H1 (cell line): ENCODE measurements at regions not wholly inside any gene's neighbourhood (a gene's known extent, or its start where the extent isn't known, plus 50 kb on each side); places are given as distances from the start of the nearest gene placed in this dataset.

Experiments
- CTCF ChIA-PET: fragments of 300-600 bp; sonication (Branson Sonifier 250); formaldehyde crosslinking; loops from one replicate; lab custom pipeline; 2021; ENCODE audit not compliant: partially characterized antibody; lab: Charles Lee
- POLR2A ChIA-PET: fragments of 300-600 bp; sonication (Branson Sonifier 250); formaldehyde crosslinking; loops from one replicate; lab custom pipeline; 2021; ENCODE audit warnings: inconsistent platforms; ENCODE audit not compliant: partially characterized antibody; lab: Charles Lee
- DNase-seq, 2 experiments: peaks; one replicate each; pipeline versions ENCODE4 v3.0.0 to v3.0.0-alpha.2; 2010 to 2022; ENCODE audit warnings: low spot score in 2 of 2, low read depth in 1 of 2, mixed read lengths in 1 of 2
- FAIRE-seq: peaks from 2 replicates; lab custom pipeline; 2011; peaks lifted over from hg19 to GRCh38; lab: Jason Lieb, UNC
- H2AFZ ChIP-seq: 2 replicates; pipeline ENCODE4 v1.8.1; 2012; ENCODE audit warnings: low read length, inconsistent platforms
- H2AK5ac ChIP-seq: 2 replicates; pipeline ENCODE4 v1.6.1; 2013; ENCODE audit warnings: low read depth, low read length
- H2BK120ac ChIP-seq: replicated peaks from 2 replicates; pipeline ENCODE3; 2013; ENCODE audit warnings: low read depth, low read length, inconsistent platforms
- H2BK12ac ChIP-seq: 2 replicates; pipeline ENCODE4 v1.6.1; 2013; ENCODE audit warnings: low read depth, low read length
- H2BK15ac ChIP-seq: 2 replicates; pipeline ENCODE4 v1.6.1; 2013; ENCODE audit warnings: low read length
- H2BK20ac ChIP-seq: 2 replicates; pipeline ENCODE4 v1.6.1; 2013; ENCODE audit warnings: low read length
- H2BK5ac ChIP-seq: 2 replicates; pipeline ENCODE4 v1.6.1; 2013; ENCODE audit warnings: low read depth, low read length
- H3K14ac ChIP-seq: 2 replicates; pipeline ENCODE4 v1.6.1; 2013; ENCODE audit warnings: inconsistent platforms; ENCODE audit not compliant: insufficient read length
- H3K18ac ChIP-seq: 2 replicates; pipeline ENCODE4 v1.6.1; 2013; ENCODE audit warnings: low read length; ENCODE audit errors: extremely low read depth
- H3K23ac ChIP-seq: 2 replicates; pipeline ENCODE4 v1.6.1; 2013; ENCODE audit warnings: inconsistent platforms; ENCODE audit not compliant: insufficient read length
- H3K23me2 ChIP-seq: 2 replicates; pipeline ENCODE4 v1.6.1; 2013; ENCODE audit warnings: low read depth, low read length
- H3K27ac ChIP-seq: 2 replicates; pipeline ENCODE4 v1.6.1; 2011; ENCODE audit warnings: low read depth, low read length, inconsistent platforms
- H3K27me3 ChIP-seq, 4 experiments: replicated peaks in 1 of 4; 1 replicate in 1 of 4; 2 replicates in 3 of 4; pipeline versions ENCODE4 v1.6.1 to v1.8.1; 2011 to 2013; ENCODE audit warnings: low read length in 3 of 4, mild to moderate bottlenecking in 3 of 4, inconsistent platforms in 2 of 4, mixed read lengths in 2 of 4, moderate library complexity in 1 of 4; ENCODE audit not compliant: control insufficient read depth in 3 of 4, insufficient read depth in 3 of 4; ENCODE audit errors: extremely low read depth in 1 of 4
- H3K36me3 ChIP-seq, 4 experiments: 2 replicates each; pipeline versions ENCODE4 v1.6.1 to v1.8.1; 2011 to 2013; ENCODE audit warnings: mild to moderate bottlenecking in 4 of 4, low read length in 3 of 4, moderate library complexity in 2 of 4, control low read depth in 1 of 4, inconsistent platforms in 1 of 4; ENCODE audit not compliant: insufficient read depth in 4 of 4, control insufficient read depth in 2 of 4
- H3K4ac ChIP-seq: replicated peaks from 2 replicates; pipeline ENCODE3; 2013; ENCODE audit warnings: low read length, low read depth, mixed read lengths, inconsistent platforms; ENCODE audit not compliant: insufficient read length
- H3K4me1 ChIP-seq, 4 experiments: replicated peaks in 1 of 4; 1 replicate in 1 of 4; 2 replicates in 3 of 4; pipeline versions ENCODE4 v1.6.1 to v1.8.1; 2011 to 2013; ENCODE audit warnings: low read length in 3 of 4, inconsistent platforms in 2 of 4, mixed read lengths in 1 of 4; ENCODE audit not compliant: insufficient read depth in 4 of 4, control insufficient read depth in 3 of 4
- H3K4me2 ChIP-seq, 2 experiments: 2 replicates each; pipeline versions ENCODE4 v1.6.1 to v1.8.1; 2011 to 2013; ENCODE audit warnings: low read depth in 2 of 2, low read length in 2 of 2, control low read depth in 1 of 2, inconsistent platforms in 1 of 2, mild to moderate bottlenecking in 1 of 2; ENCODE audit not compliant: insufficient read depth in 1 of 2
- H3K4me3 ChIP-seq, 4 experiments: fragments of 200-600, 300-600 bp in 1 of 4; sonication (generic), shearing (Covaris generic), sonication (Bioruptor Twin) in 1 of 4; 2 replicates each; pipeline versions ENCODE4 v1.5.1 to v1.8.1; 2011 to 2016; ENCODE audit warnings: low read length in 4 of 4, low read depth in 3 of 4, control low read depth in 2 of 4, inconsistent platforms in 2 of 4, mild to moderate bottlenecking in 2 of 4, mixed read lengths in 1 of 4, moderate library complexity in 1 of 4; ENCODE audit not compliant: insufficient read depth in 2 of 4; ENCODE audit errors: extremely low read depth in 1 of 4
- H3K56ac ChIP-seq: replicated peaks from 2 replicates; pipeline ENCODE3; 2013; ENCODE audit warnings: low read depth, mild to moderate bottlenecking, mixed read lengths, low read length, inconsistent platforms; ENCODE audit not compliant: insufficient read length
- H3K79me1 ChIP-seq: 2 replicates; pipeline ENCODE4 v1.6.1; 2013; ENCODE audit warnings: low read depth, low read length, control low read depth
- H3K79me2 ChIP-seq, 2 experiments: 2 replicates each; pipeline versions ENCODE4 v1.6.1 to v1.8.1; 2012 to 2013; ENCODE audit warnings: low read length in 2 of 2, mild to moderate bottlenecking in 2 of 2, inconsistent platforms in 1 of 2; ENCODE audit not compliant: insufficient read depth in 2 of 2, control insufficient read depth in 1 of 2
- H3K9ac ChIP-seq, 4 experiments: replicated peaks in 1 of 4; 1 replicate in 1 of 4; 2 replicates in 3 of 4; pipeline versions ENCODE4 v1.6.1 to v1.8.1; 2011 to 2013; ENCODE audit warnings: low read depth in 3 of 4, low read length in 3 of 4, control low read depth in 2 of 4, mild to moderate bottlenecking in 2 of 4, moderate library complexity in 2 of 4, inconsistent platforms in 1 of 4; ENCODE audit errors: extremely low read depth in 1 of 4
- H3K9me3 ChIP-seq, 2 experiments: 2 replicates each; pipeline versions ENCODE4 v1.6.1 to v1.8.1; 2012 to 2013; ENCODE audit warnings: mild to moderate bottlenecking in 2 of 2, moderate library complexity in 2 of 2, control low read depth in 1 of 2, inconsistent platforms in 1 of 2, low read depth in 1 of 2, low read length in 1 of 2, mixed read lengths in 1 of 2; ENCODE audit not compliant: insufficient read depth in 2 of 2
- H4K20me1 ChIP-seq, 2 experiments: replicated peaks in 1 of 2; 2 replicates each; pipeline versions ENCODE3 to v1.8.1; 2011 to 2013; ENCODE audit warnings: inconsistent platforms in 2 of 2, low read length in 2 of 2, mild to moderate bottlenecking in 1 of 2; ENCODE audit not compliant: insufficient read depth in 2 of 2, control insufficient read depth in 1 of 2
- H4K5ac ChIP-seq: 2 replicates; pipeline ENCODE4 v1.6.1; 2013; ENCODE audit warnings: low read length, low read depth, mixed read lengths, inconsistent platforms; ENCODE audit not compliant: insufficient read length
- H4K8ac ChIP-seq: 2 replicates; pipeline ENCODE4 v1.8.0; 2013; ENCODE audit warnings: mild to moderate bottlenecking, moderate library complexity, low read length, inconsistent platforms; ENCODE audit not compliant: insufficient read depth; ENCODE audit errors: extremely low read depth
- H4K91ac ChIP-seq: replicated peaks from 2 replicates; pipeline ENCODE3; 2013; ENCODE audit warnings: low read length, mixed read lengths, inconsistent platforms; ENCODE audit not compliant: insufficient read length
- ATF3 ChIP-seq: IDR thresholded peaks from 2 replicates; pipeline ENCODE4 v1.6.1; 2011; ENCODE audit warnings: low read depth, mild to moderate bottlenecking, low read length; ENCODE audit not compliant: insufficient read depth
- CTBP2 ChIP-seq: IDR thresholded peaks from 2 replicates; pipeline ENCODE4 v1.7.0; 2011; ENCODE audit warnings: borderline replicate concordance, mild to moderate bottlenecking, moderate library complexity, mixed read lengths, low read length; ENCODE audit not compliant: insufficient read depth, insufficient read length
- EP300 ChIP-seq, 2 experiments: IDR thresholded peaks; 1 replicate in 1 of 2; 2 replicates in 1 of 2; pipeline ENCODE4 v1.6.1; 2011 to 2012; ENCODE audit warnings: low read depth in 2 of 2, low read length in 2 of 2, mild to moderate bottlenecking in 2 of 2, borderline replicate concordance in 1 of 2, inconsistent platforms in 1 of 2, moderate library complexity in 1 of 2
- EZH2 ChIP-seq: fragments of 200-600 bp; sonication (generic); IDR thresholded peaks from 2 replicates; pipeline ENCODE4 v1.7.1; 2012; ENCODE audit warnings: low read depth, mild to moderate bottlenecking, moderate library complexity, low read length, inconsistent platforms; ENCODE audit not compliant: severe bottlenecking
- HDAC2 ChIP-seq, 2 experiments: fragments of 300-600 bp in 1 of 2; sonication (generic) in 1 of 2; IDR thresholded peaks; 2 replicates each; pipeline ENCODE4 v1.6.1; 2011 to 2012; ENCODE audit warnings: low read depth in 2 of 2, low read length in 2 of 2, mild to moderate bottlenecking in 2 of 2, moderate library complexity in 2 of 2, borderline replicate concordance in 1 of 2, inconsistent platforms in 1 of 2
- MAFK ChIP-seq: IDR thresholded peaks from 2 replicates; pipeline ENCODE4 v1.6.1; 2012; ENCODE audit warnings: low read depth, mild to moderate bottlenecking, improper control_type of control experiment, low read length
- POLR2A ChIP-seq, 2 experiments: IDR thresholded peaks; 1 replicate in 1 of 2; 2 replicates in 1 of 2; pipeline ENCODE4 v1.6.1; 2011; ENCODE audit warnings: low read depth in 2 of 2, low read length in 2 of 2, mild to moderate bottlenecking in 2 of 2; ENCODE audit errors: control extremely low read depth in 1 of 2
- WGBS, 2 experiments: shearing (Covaris generic) in 1 of 2; methylation state at CpG; one replicate each; pipeline versions ENCODE4 v1.1.6 to v1.1.7; 2013 to 2015; ENCODE audit warnings: low lambda C conversion rate in 2 of 2, mixed read lengths in 2 of 2, inconsistent platforms in 1 of 2, low coverage in 1 of 2, missing lambda C conversion rate in 1 of 2; ENCODE audit not compliant: insufficient replicate concordance in 2 of 2, insufficient coverage in 1 of 2, insufficient read length in 1 of 2; ENCODE audit errors: extremely low coverage in 1 of 2, missing lambda C conversion rate in 1 of 2; 5-methylcytosine and 5-hydroxymethylcytosine counted together

GRCh38 chr1:106038260-106038659 is 1018.2 kb upstream of the PRMT6 start:
- no peak overlapping the region for H2BK120ac ChIP-seq
- no peaks in the 10 kb centered on the region for H3K79me2 ChIP-seq
- no peak overlapping the region for H2BK12ac ChIP-seq
- no peaks in the 10 kb centered on the region for H3K23me2 ChIP-seq
- H2AFZ ChIP-seq = no peak overlapping the region
- no peaks in the 10 kb centered on the region for H3K79me1 ChIP-seq
- H3K4me1 ChIP-seq = no peaks in the 10 kb centered on the region
- no peaks in the 10 kb centered on the region; a peak in 1 of 4 replicates for H3K9me3 ChIP-seq
- no peak overlapping the region for H2AK5ac ChIP-seq
- DNase-seq (no peak), FAIRE-seq (no peak)
- H4K20me1 ChIP-seq = no peaks in the 10 kb centered on the region
- no peak overlapping the region for H3K9ac ChIP-seq
- no peak overlapping the region for H4K91ac ChIP-seq
- no peak overlapping the region for H3K4me3 ChIP-seq
- ChIA-PET CTCF (interaction anchor here (0.6 to 1.3 kb wide), 3 partner anchors 11 to 15 kb away, joined by 3 to 4 read pairs (median 4); no protein-coding TSS in a partner anchor), POLR2A (no interaction called here)
- no peaks in the 10 kb centered on the region for H3K36me3 ChIP-seq
- H3K18ac ChIP-seq = no peak overlapping the region
- no peaks in the 10 kb centered on the region for H3K27me3 ChIP-seq
- H3K4ac ChIP-seq = no peak overlapping the region
- H3K14ac ChIP-seq = no peak overlapping the region
- no peak overlapping the region for H2BK15ac ChIP-seq
- no peak overlapping the region for H4K5ac ChIP-seq
- H3K27ac ChIP-seq = no peak overlapping the region
- 100% methylated on average over 1 of the region's 1 CpG; no CpG with 5 or more reads in 1 of the 2 experiments for WGBS, 2 experiments
- H2BK5ac ChIP-seq = no peak overlapping the region
- H3K23ac ChIP-seq = no peak overlapping the region
- H3K56ac ChIP-seq = no peak overlapping the region
- no peak overlapping the region for H3K4me2 ChIP-seq
- no peak overlapping the region for H4K8ac ChIP-seq
- no peak overlapping the region for H2BK20ac ChIP-seq
- TF ChIP-seq ATF3 (no peak), EZH2 (no peak), HDAC2 (IDR thresholded peaks at IDR 0.05; ENCODE audit: borderline replicate concordance in 1 of 2, low read depth in 2 of 2, low read length in 2 of 2) (no peak), CTBP2 (no peak), EP300 (IDR thresholded peaks at IDR 0.05; ENCODE audit: borderline replicate concordance in 1 of 2, low read depth in 2 of 2, low read length in 2 of 2) (no peak), MAFK (no peak), POLR2A (IDR thresholded peaks at IDR 0.05; ENCODE audit: control extremely low read depth in 1 of 2, low read depth in 2 of 2, low read length in 2 of 2) (no peak)
